Muscle of back (tissue), 3 donors: ENCODE measurements at regions not wholly inside any gene's neighbourhood (a gene's known extent, or its start where the extent isn't known, plus 50 kb on each side); places are given as distances from the start of the nearest gene placed in this dataset.
"Not testable (repeated sequence)": the region's sequence is repeated elsewhere in the genome, so short reads cannot be mapped to it uniquely, and the experiment has no call there.

Source experiments
- DNase-seq, 3 donors: peaks; one replicate each; pipeline versions ENCODE4 v3.0.0 to v3.0.0-alpha.2; 2013

- DNase-seq = peak; percentile 59 to 85 (median 63)
These were observed 192.5 kb upstream of the RAG2 start for GRCh38 chr11:36790526-36790925.

- no peak for DNase-seq
These were observed 185.8 kb upstream of the RAG2 start for GRCh38 chr11:36783808-36784207.

- no peak for DNase-seq
These were observed 181.8 kb upstream of the RAG2 start for GRCh38 chr11:36779791-36780190.

- peak in 2 of 3 donors; percentile 74 to 79 for DNase-seq
These were observed 179.3 kb upstream of the RAG2 start for GRCh38 chr11:36777311-36777710.

- DNase-seq = peak in 2 of 3 donors; percentile 29 to 51
These were observed 177.7 kb upstream of the RAG2 start for GRCh38 chr11:36775756-36776155.

- peak in 2 of 3 donors; percentile 30 to 57 for DNase-seq
These were observed 177.1 kb upstream of the RAG2 start for GRCh38 chr11:36775130-36775529.

- no peak for DNase-seq
These were observed 176.6 kb upstream of the RAG2 start for GRCh38 chr11:36774603-36775002.

GRCh38 chr11:36763187-36763586 lies 165.2 kb upstream of the RAG2 start:
- no peak for DNase-seq

- DNase-seq = peak in 2 of 3 donors; percentile 61 to 76
These were observed 159.0 kb upstream of the RAG2 start for GRCh38 chr11:36757075-36757474.

- no peak for DNase-seq
These were observed 155.9 kb upstream of the RAG2 start for GRCh38 chr11:36753960-36754359.

GRCh38 chr11:36751996-36752395 lies 154.0 kb upstream of the RAG2 start:
- no peak for DNase-seq

GRCh38 chr11:36751335-36751781 lies 153.3 kb upstream of the RAG2 start:
- peak in 2 of 3 donors; percentile 63 to 90 for DNase-seq

- DNase-seq = no peak
These were observed 152.3 kb upstream of the RAG2 start for GRCh38 chr11:36750349-36750748.

- DNase-seq = no peak
These were observed 150.8 kb upstream of the RAG2 start for GRCh38 chr11:36748836-36749235.

- DNase-seq = peak; percentile 89 to 93 (median 92)
These were observed 149.1 kb upstream of the RAG2 start for GRCh38 chr11:36746886-36747710.

- peak in 1 of 3 donors; percentile 57 for DNase-seq
These were observed 146.5 kb upstream of the RAG2 start for GRCh38 chr11:36744375-36745168.

GRCh38 chr11:36743039-36743438 lies 145.0 kb upstream of the RAG2 start:
- DNase-seq = no peak

- peak in 1 of 3 donors; percentile 30 for DNase-seq
These were observed 143.5 kb upstream of the RAG2 start for GRCh38 chr11:36741515-36741914.

- no peak for DNase-seq
These were observed 140.3 kb upstream of the RAG2 start for GRCh38 chr11:36738292-36738861.

GRCh38 chr11:36736103-36736502 lies 138.1 kb upstream of the RAG2 start:
- no peak for DNase-seq

GRCh38 chr11:36733721-36734120 lies 135.7 kb upstream of the RAG2 start:
- DNase-seq = not testable (repeated sequence)

GRCh38 chr11:36730761-36731160 lies 132.7 kb upstream of the RAG2 start:
- no peak for DNase-seq
